NCI-H446 treated with DMSO at 0.1 percent for 48 hours (cell line): ENCODE measurements at regions not wholly inside any gene's neighbourhood (a gene's known extent, or its start where the extent isn't known, plus 50 kb on each side); places are given as distances from the start of the nearest gene placed in this dataset.
"Not testable (repeated sequence)": the region's sequence is repeated elsewhere in the genome, so short reads cannot be mapped to it uniquely, and the experiment has no call there.

ENCODE experiments used
- DNase-seq: peaks from one replicate; lab custom pipeline; 2025; lab: John Stamatoyannopoulos, UW

- DNase-seq = no peak
Measured at GRCh38 chr16:52309446-52310416, 237.2 kb downstream of the TOX3 start.

GRCh38 chr16:52308051-52308450 lies 238.9 kb downstream of the TOX3 start:
- peak; percentile 36 for DNase-seq

GRCh38 chr16:52301026-52301425 lies 245.9 kb downstream of the TOX3 start:
- DNase-seq = no peak

- DNase-seq = no peak
Measured at GRCh38 chr16:52298769-52299168, 248.2 kb downstream of the TOX3 start.

GRCh38 chr16:52296706-52297315 lies 250.1 kb downstream of the TOX3 start:
- DNase-seq = not testable (repeated sequence)

- no peak for DNase-seq
Measured at GRCh38 chr16:52296076-52296475, 250.9 kb downstream of the TOX3 start.

GRCh38 chr16:52294660-52295059 lies 252.3 kb downstream of the TOX3 start:
- DNase-seq = no peak

- DNase-seq = no peak
Measured at GRCh38 chr16:52293204-52293603, 253.7 kb downstream of the TOX3 start.

GRCh38 chr16:52283584-52284375 lies 263.2 kb downstream of the TOX3 start:
- DNase-seq = no peak

GRCh38 chr16:52283018-52283417 lies 263.9 kb downstream of the TOX3 start:
- no peak for DNase-seq

- DNase-seq = no peak
Measured at GRCh38 chr16:52280086-52280485, 266.9 kb downstream of the TOX3 start.

GRCh38 chr16:52271088-52271750 lies 275.7 kb downstream of the TOX3 start:
- DNase-seq = no peak

- DNase-seq = no peak
Measured at GRCh38 chr16:52265446-52265861, 281.5 kb downstream of the TOX3 start.

GRCh38 chr16:52257534-52257933 lies 289.4 kb downstream of the TOX3 start:
- DNase-seq = no peak

- DNase-seq = no peak
Measured at GRCh38 chr16:52256310-52257078, 290.4 kb downstream of the TOX3 start.

GRCh38 chr16:52254746-52255145 lies 292.2 kb downstream of the TOX3 start:
- no peak for DNase-seq

GRCh38 chr16:52252680-52253079 lies 294.3 kb downstream of the TOX3 start:
- no peak for DNase-seq

GRCh38 chr16:52251495-52251894 lies 295.4 kb downstream of the TOX3 start:
- peak; percentile 6 for DNase-seq

GRCh38 chr16:52247737-52248136 lies 299.2 kb downstream of the TOX3 start:
- no peak for DNase-seq

- DNase-seq = no peak
Measured at GRCh38 chr16:52238710-52239109, 308.2 kb downstream of the TOX3 start.

GRCh38 chr16:52237823-52238222 lies 309.1 kb downstream of the TOX3 start:
- no peak for DNase-seq
